Ishikawa (cell line): ENCODE measurements at regions not wholly inside any gene's neighbourhood (a gene's known extent, or its start where the extent isn't known, plus 50 kb on each side); places are given as distances from the start of the nearest gene placed in this dataset.

Experiments
- RAD21 ChIP-seq: IDR thresholded peaks from 2 replicates; pipeline ENCODE4 v1.6.1; 2012; ENCODE audit warnings: low read depth
- TAF1 ChIP-seq: IDR thresholded peaks from 2 replicates; pipeline ENCODE4 v1.6.1; 2012; ENCODE audit warnings: low read depth, mild to moderate bottlenecking
- USF1 ChIP-seq: IDR thresholded peaks from 2 replicates; pipeline ENCODE4 v1.6.1; 2012

GRCh38 chr21:43262427-43262826, 93.6 kb downstream of the CRYAA start:
- TF ChIP-seq RAD21: no peak
- TF ChIP-seq TAF1: no peak
- no peak for TF ChIP-seq USF1
